Femur (tissue), 1 donor: ENCODE measurements at regions not wholly inside any gene's neighbourhood (a gene's known extent, or its start where the extent isn't known, plus 50 kb on each side); places are given as distances from the start of the nearest gene placed in this dataset.

ENCODE experiments used
- DNase-seq: peaks from one replicate; pipeline ENCODE4 v3.0.0-alpha.2; 2017

DNA sequence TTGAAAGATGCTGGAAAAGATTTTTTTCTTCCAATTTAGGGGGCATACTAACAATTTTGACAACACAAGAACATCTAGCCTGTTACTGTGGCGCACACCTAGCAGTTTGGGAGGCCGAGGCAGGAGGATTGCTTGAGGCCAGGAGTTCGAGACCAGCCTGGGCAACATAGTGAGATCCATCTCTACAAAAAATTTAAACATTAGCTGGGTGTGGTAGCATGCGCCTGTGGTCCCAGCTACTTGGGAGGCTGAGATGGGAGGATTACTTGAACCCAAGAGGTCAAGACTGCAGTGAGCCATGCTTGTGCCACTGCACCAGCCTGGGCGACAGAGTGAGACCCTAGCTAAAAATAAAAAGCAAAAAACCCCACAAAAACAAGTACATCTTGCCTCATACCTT lies 168.8 kb downstream of the TANC2 start:
- no peak for DNase-seq

DNA sequence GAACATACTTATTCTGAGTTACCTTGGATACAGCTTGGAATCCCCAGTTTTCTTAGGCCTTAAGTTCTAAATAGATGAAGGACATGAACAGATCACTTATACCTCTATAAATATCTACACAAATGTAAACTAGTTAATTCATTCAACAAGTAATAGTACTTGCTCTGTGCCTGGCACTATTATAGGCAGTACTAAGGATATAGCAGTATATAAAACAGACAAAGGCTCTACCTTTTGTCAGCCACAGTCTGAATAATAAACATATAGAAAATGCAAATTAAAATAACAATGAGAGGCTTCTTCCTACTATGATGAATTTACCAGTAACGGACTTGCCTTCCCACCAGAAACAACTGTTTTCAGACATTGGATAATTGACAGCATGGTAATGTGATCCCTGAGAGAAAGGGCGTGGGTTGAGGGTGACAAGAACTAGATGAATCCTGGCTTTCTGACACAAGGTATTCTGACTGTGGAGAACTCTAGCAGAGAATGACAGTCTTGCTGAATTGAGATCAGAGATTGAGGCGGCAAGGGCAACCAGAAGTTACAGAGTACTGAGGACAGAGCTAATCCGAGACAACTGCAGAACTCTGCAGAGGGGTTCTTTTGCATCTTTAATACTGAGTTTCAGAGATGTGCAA lies 170.5 kb downstream of the TANC2 start:
- no peak for DNase-seq

DNA sequence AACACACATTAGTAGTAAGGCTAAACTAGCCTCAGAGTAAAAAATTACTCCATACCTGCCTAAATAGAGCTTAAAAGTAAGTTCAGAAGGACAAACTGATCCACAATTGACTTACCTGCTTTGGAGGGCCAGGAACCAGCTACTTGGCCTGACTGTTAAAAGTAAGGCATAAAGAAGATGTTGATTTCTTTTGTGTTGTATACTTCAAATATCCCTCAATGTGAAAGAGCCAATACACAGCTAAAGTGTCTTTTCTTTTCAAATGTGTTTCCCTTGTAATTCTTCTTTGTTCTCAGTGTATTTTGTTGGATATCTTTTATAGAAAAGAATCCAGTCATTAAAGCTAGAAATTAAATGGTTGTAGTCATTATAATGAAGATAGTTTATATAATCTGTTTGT lies 171.1 kb downstream of the TANC2 start:
- no peak for DNase-seq

DNA sequence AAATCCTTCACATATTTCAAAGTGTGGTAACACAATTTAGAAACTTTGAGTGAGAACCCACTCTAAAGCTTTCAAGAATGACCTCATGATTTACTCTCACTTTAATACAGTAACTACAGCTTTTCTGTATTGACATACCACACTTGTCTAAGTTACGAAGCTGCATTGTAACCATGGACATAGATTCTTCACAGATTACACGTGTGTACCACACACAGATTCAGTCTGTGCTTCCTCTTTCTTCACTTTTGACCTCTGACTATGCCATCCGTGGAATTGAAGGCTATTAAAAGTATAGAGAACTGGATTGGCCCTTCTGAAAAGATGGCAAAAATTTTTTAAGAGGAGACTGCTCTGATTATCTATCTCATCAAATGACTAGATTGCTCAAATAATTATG lies 172.7 kb downstream of the TANC2 start:
- DNase-seq: no peak

DNA sequence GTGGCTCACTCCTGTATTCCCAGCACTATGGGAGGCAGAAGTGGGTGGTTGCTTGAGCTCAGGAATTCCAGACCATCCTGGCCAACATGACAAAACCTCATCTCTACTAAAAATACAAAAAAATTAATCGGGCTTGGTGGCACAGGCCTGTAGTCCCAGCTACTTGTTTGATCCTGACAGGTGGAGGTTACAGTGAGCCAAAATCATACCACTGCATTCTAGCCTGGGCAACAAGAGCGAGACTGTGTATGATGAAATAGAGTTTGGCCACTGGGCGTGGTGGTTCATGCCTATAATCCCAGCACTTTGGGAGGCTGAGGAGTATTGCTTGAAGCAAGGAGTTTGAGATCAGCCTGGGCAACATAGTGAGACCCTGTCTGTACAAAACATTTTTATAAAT lies 173.3 kb downstream of the TANC2 start:
- no peak for DNase-seq

DNA sequence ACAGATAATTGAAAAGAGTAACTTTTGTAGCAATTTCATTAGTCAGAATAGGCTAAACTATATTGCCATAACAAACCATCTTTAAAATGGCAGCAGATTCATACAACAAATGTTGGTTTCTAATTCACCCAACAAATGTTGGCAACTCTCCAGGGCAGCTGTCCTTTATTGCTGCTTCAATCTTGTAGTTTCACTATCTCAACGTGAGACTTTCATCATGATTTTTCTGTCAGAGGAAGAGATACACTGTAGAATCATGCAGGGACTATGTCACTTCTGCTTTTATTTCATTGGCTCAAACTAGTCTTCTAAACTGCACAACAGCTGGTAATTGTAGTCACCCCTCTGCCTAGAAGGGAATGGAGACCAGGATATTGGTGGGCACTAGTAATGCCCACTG lies 174.2 kb downstream of the TANC2 start:
- peak; percentile 48 for DNase-seq

DNA sequence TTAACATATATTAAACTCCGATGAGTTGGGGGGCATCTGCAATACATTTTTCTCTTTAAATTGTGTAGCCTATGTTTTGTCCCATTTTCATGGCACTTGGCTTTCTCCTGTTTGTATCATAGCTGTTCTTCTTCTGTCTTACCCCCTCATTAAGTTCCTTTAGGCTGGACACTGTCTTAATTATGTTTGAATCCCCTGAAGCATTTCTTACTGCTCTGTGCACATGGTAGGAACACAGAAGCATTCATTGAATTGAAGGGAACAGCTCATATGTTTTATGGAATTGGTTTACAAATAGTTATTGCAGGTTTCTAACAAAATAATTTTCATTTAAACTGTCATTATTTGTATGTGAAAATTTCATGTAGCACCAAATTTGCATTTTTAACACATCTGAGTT lies 176.8 kb downstream of the TANC2 start:
- DNase-seq: no peak

DNA sequence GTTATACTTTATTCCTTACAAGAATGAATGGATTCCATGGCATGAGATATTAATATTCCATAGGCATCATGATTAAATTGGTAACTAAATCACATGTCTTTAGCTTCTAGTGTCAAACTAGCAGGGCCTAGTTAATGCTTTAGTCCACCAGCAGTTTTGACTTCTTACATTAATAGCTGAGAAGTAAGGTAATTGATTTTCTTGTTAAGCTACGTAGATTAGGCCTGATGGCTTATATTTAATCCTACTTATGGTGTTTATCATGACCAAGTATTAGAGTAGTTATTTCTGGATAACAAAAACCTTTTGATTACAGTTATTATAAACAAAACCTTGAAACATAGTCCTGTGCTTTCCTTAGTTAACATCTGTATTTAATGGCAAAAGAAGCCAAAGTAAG lies 184.5 kb downstream of the TANC2 start:
- DNase-seq: no peak

DNA sequence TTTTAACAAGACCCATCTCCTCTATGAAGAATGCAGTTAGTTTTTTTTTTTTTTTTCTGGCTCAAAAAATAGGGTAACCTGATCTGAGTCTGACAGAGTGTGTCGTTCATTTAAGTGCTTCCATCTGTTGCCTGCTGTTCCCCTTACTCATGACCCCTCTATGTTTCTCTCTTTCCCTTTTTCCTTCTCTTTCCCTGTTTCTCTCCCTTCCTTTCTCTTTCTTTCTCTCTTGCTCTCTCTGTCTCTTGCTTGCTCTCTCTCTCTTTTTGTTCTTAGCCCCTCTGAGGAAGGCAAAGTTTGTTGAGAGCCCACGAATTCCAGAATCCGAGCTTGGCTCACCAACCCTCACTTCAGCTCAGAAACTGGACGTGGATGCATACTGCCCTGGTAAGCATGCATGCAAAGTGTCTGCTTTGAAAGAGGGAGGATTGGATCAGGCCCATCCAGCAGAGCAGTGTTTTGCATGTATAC lies 185.0 kb downstream of the TANC2 start:
- peak; percentile 55 for DNase-seq

DNA sequence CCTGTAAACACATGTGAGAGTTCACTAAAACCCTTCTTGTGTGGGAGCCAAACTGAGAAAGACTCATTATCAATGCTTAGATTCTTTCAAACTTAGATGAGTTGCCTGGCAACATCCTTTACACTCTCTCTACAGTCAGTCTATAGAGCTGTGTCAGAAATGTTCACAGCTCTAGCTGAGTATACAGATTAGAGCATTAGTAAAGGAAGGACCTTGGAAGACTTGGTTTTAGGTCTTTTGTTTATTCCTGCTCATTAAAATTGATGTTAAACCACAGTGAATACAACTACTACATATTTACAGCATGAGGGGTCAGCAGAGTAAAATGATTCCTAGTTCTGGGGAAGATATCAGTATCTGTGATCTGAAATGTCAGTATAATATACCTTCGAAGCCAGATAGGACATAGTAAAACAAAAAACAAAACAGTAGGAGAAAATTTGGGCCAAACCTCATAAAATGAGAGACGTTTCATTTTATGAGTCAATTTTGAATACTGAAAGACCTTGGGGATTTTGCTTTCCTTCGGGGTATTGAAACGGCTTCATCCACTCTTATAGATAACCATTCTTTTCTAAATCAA lies 186.0 kb downstream of the TANC2 start:
- no peak for DNase-seq

DNA sequence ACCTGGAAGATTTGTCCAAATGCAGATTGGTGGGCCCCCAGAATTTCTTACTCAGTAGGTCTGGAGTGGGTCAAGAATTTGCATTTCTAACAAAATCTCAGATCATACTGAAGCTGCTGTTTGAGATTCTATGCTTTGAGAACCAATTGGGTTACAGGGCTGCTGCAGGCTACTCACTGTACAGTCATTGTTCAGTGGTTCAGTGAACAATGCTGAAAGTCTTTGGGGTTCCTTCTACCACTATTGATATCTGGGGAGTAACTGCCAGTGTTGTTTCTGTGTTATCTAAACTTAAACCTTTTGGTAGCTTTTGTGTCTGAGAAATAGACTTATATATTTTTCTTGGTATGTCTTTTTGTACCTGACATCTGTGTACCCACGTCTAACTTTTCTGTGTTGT lies 187.5 kb downstream of the TANC2 start:
- no peak for DNase-seq

DNA sequence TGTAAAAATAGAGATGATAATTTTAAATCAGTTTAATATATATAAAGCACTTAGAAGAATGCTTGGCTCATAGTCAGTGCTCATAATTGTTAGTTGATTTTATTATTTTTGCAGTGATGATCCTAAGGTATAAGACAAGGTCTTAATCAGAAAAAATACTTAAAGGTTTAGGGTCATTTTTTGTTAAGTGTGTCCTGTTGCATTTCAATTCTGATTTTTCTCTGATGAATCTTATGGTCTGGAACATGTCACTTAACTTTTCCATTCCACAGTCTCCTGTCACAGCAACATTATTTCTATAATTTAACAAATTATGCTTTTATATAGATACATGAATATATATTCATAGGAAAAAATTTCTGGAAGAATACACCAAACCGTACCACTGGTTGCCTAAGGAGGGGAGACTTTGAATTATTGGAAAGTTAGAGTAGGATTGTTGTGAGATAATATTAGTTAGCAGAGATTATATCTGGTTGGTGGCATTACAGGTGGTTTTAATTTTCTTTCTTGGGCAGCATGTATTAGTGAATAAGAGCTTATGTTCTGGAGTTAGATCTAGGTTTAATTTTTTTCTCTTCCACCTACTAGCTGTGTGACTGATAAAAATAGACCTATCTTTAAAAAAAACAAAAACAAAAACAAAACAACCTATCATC lies 188.7 kb downstream of the TANC2 start:
- no peak for DNase-seq

DNA sequence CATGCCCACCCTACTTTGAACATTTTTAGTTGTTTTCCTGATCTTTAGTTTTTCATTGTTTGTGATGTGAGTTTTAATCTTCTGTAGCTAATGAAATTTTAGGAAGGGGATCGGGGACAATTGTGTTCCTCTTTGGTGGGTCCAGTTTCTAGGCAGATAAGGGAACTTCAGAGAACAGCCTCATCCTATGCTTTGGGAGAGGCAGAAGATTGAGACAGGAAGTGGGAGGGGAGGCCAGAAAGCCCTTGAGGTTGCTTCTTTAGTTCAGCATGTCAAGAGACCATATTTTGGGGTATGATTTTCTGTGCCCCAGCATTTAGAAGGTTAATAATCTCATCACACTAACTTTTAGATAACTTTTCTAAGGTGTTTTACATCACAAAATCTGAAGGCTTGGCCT lies 191.0 kb downstream of the TANC2 start:
- DNase-seq: no peak

DNA sequence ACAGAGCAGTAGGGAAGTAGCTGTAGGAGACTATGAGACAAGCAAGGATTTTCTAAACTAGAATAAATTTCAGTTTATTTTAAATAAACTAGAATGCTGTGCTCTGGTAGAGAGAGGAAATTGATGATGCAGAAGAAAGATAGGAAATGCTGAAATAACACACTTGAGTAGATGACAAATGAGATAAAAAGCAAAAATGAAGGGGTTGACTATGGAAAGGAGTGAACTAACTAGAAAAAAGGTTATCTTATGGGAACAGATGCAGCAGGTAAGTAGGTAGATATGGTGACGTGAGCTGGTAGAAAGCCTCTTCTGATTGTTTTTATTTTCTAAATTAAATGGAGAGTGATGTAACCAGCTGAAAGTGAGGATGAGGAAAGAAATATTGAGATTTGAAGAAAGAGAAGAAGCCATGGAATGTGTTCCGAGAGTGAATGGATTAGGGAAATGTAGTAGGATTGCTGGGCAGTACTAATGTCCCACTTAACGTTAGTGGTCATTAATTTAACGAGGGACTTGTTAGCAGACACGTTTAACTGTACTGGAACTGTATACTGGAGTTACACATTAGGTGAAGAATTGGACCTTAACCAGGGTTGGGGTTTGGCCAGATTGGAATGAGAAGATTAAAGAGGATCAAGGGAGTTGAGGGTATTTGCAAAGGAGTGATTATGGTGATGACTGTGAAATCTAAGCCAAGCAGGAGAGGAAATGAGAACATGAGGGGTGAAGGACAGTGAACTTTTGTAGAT lies 196.5 kb downstream of the TANC2 start:
- DNase-seq: no peak

DNA sequence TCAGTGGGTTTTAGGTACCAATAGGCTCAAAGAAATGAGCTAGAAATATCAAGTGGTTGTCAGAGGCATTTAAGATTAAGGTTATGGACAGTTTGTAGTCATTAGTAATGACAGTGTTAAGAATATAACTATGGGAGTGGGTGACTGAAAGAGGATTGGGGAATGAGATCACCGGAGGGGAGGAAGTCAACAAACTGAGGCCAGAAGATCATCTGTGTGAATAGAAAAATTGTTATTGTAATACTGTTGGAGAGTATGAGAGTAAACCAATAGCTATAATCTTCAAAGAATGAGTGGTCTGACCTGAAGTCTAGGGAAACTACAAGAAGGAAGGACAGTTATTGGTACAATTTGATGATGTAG lies 197.1 kb downstream of the TANC2 start:
- DNase-seq: no peak

DNA sequence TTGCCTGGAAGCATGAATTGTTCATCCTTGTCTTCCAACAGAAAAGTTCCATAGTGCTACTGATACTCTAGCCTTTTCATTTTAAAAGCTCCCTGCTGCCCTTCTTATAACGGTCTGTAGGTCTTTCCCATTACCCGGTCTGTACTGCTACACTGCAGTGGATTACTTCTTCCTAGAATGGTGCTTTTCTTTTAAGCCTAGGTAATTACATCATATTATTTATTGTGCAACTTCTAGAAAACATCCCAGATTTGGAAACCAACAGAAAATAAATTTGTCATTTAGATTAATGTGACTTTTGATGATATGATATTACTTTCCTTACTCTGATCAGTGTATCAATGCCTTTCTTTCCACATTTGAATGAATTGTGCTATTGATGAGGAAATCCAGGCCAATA lies 199.4 kb downstream of the TANC2 start:
- DNase-seq: no peak

DNA sequence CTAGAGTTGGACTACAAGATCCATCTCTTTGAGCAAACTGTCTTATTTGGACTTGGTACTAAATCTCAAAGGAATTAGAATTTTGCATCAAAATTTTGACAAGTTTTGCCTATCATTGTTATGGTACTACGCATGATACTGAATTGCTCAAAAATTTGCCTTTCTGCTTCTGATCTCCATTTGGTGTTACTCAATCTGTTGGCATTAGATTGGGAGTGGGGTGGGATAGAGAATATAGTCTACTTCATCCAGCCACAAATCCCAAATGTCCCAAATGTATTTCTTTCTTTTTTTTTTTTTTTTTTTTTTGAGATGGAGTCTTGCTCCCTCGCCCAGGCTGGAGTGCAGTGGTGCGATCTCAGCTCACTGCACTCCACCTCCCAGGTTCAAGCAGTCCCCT lies 204.8 kb downstream of the TANC2 start:
- DNase-seq: no peak

DNA sequence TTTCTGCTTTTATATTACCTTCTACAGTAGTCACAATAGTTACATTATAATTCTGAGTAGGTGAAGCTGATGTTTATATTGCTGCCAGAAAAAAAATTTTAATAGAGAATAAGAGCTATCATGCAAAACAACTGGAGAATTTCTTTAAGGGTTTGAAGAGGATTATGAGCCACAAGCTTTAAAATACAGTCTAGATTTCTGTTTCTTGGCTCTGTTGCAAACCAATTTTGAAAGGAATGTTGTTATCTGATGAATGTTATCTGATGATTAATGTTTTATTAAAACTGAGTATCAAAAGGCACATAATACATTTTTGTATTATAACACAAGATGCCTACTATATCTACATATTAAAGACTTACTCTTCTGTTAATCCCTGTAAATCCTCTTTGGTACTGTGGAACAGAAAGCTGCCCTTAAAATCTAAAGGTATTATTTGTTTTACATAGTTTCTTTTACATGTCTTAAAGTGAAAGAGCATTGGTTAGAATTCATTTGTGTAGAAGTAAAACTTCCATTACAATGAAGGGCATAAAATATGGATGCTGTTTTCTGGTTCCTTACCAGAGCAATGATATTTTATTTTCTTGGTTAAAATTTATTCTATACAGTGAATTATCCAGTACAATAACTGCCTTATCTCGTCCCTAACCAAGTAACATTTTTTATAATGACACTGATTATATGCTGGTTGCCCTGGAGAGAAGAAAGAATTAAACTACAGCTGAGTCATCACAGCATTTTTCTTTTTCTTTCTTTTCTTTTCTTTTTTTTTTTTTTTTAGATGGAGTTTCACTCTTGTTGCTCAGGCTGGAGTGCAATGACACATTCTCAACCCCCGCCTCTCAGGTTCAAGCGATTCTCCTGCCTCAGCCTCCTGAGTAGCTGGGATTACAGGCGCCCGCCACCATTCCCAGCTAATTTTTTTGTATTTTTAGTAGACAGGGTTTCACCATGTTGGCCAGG lies 205.7 kb downstream of the TANC2 start:
- DNase-seq: no peak

DNA sequence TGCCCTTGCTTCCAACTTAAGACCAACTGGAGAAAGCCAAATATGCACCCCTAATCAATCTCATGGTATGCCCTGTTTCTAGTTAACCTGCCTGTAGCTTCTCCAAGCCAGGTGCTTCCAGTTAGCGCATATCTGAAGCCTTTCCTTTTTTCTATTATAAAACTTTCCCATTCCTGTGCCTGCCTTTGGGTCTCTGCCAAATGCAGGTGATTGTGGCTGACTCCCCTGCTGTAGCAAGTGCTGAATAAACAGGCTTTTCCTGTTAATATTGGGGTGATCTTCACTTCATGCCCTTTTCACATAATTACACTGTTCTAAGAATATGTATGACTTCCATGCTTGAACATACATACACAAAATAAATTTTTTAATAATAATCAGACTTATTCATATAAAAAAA lies 207.4 kb downstream of the TANC2 start:
- DNase-seq: no peak

DNA sequence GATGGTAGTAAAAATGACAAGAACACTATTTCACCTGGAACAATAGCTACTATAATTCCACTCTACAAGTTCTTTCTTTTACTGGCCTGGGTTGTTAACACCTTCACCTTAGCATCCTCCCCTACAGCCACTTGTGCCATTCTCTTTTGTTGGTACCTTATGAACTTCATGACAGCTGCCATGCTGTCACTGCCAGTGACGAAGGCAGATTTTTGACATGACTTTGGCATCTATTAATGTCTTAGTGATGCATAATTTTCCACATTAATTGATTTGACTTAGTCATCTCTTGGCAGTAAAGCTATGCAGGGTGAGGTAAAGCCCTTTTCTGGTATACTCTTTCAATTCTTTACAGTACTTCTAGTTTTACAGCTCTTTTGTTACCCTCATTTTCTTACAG lies 207.9 kb downstream of the TANC2 start:
- DNase-seq: no peak

DNA sequence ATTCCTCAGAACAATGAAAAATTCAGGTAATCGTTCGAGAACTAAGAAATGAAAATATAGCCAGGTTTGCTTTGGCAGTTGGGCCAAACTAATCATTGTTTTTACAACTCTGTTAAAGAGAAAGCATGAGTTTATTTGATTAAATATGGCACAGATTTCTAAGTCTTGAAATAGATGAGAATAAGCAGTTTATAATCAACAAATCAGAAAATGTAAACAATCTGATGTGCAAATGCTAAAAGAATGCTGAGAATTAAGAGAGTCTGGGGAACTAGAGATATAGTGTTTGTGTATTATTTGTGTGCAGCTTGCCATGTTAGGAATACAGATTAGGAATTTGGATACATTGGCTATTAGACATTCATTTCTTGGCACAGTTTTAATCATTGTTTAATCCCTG lies 212.5 kb downstream of the TANC2 start:
- no peak for DNase-seq

DNA sequence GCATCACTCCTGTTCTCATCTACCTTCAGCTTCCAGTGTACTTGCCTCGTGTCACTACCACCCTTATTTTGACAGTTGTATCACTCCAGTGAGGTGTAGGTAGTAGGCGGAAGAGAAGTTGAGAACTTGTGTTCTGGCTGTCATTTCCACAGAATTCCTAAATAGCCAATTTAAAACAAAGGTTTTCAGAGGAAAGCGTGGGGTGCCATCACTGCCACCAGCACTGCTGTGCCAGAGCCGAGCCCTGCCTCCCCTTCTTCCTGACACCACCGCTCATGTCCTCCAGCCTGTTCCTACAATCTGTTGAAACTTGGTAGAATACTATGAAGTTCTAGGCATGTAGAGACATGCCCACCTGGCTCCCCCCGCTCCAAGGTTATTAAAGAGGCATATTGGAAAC lies 215.8 kb downstream of the TANC2 start:
- no peak for DNase-seq

DNA sequence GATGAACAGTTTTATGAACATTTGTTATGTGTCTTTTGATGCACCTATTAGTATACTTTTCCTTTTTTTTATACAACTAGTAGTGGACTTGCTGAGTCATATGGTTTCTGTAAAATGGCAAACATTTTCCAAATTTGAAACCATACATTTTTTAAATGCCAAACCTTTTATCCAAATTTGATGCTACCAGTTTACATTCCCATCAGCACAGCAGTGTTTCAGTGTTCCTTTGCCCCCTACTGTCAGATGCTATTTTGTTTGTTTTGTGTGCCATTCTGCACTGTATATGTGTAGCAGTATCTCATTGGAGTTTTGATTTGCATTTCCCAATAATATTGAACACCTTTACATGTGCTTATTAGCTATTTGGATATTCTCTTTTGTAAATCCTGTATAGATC lies 219.4 kb downstream of the TANC2 start:
- DNase-seq: no peak
